Activated B cell treated with CpG ODN at 0.5 μM for 24 hours (primary cell): ENCODE measurements at regions not wholly inside any gene's neighbourhood (a gene's known extent, or its start where the extent isn't known, plus 50 kb on each side); places are given as distances from the start of the nearest gene placed in this dataset.
"Not testable (repeated sequence)": the region's sequence is repeated elsewhere in the genome, so short reads cannot be mapped to it uniquely, and the experiment has no call there.

ENCODE experiments used
- ATAC-seq: fragments of 200-7000 bp; cut with Tn5 transposase; one replicate; pipeline ENCODE4 v1.10.0; 2021; ENCODE audit warnings: low read depth, mild to moderate bottlenecking, moderate library complexity
- CTCF ChIA-PET: fragments of 350-600 bp; sonication (Branson Sonifier 250); formaldehyde crosslinking; loops from one replicate; lab custom pipeline; 2021; ENCODE audit warnings: antibody characterized with exemption; lab: Charles Lee
- POLR2A ChIA-PET: fragments of 350-600 bp; sonication (Branson Sonifier 250); formaldehyde crosslinking; loops from one replicate; lab custom pipeline; 2021; ENCODE audit warnings: antibody characterized with exemption; lab: Charles Lee
- DNase-seq: peaks from one replicate; pipeline ENCODE4 v3.0.0; 2022
- H3K27ac Mint-ChIP-seq: one replicate; pipeline ENCODE4 v1.8.0; 2020; ENCODE audit warnings: mixed read lengths
- H3K27me3 Mint-ChIP-seq: one replicate; pipeline ENCODE4 v1.8.0; 2021; ENCODE audit warnings: mixed read lengths
- H3K36me3 Mint-ChIP-seq: one replicate; pipeline ENCODE4 v1.8.0; 2021; ENCODE audit warnings: low read depth, mixed read lengths
- H3K4me1 Mint-ChIP-seq: one replicate; pipeline ENCODE4 v1.8.0; 2021; ENCODE audit warnings: mixed read lengths
- H3K4me3 Mint-ChIP-seq: one replicate; pipeline ENCODE4 v1.8.0; 2020; ENCODE audit warnings: mild to moderate bottlenecking, mixed read lengths
- H3K9me3 Mint-ChIP-seq: one replicate; pipeline ENCODE4 v1.8.0; 2020; ENCODE audit warnings: mixed read lengths
- CTCF ChIP-seq: fragments of 200-600 bp; IDR thresholded peaks from one replicate; pipeline ENCODE4 v1.8.0; 2022; ENCODE audit warnings: antibody characterized with exemption, mild to moderate bottlenecking
- intact Hi-C: fragments of 100-400 bp; cut with micrococcal nuclease; formaldehyde crosslinking; loops from one replicate; pipeline ENCODE4 v1.15.1; 2024

GRCh38 chr1:201641524-201642253, 102.8 kb downstream of the NAV1 start:
- ChIA-PET CTCF (no interaction called here), POLR2A (interaction anchor here (0.6 kb wide), 1 partner anchor 188 kb away, joined by 4 read pairs; no protein-coding TSS in a partner anchor)
- TF ChIP-seq CTCF: no peak
- Mint-ChIP-seq H3K9me3 (no peaks in the 10 kb centered on the region), H3K27me3 (peaks cover 15% of the 10 kb centered on the region), H3K4me3 (no peak overlapping the region), H3K36me3 (no peaks in the 10 kb centered on the region), H3K27ac (no peak overlapping the region), H3K4me1 (no peaks in the 10 kb centered on the region)
- intact Hi-C loops: no loop called here
- DNase-seq: no peak
- ATAC-seq: no peak

- Mint-ChIP-seq H3K27ac (no peak overlapping the region), H3K4me1 (peaks cover 2% of the 10 kb centered on the region), H3K27me3 (peaks cover 26% of the 10 kb centered on the region), H3K4me3 (no peak overlapping the region), H3K36me3 (no peaks in the 10 kb centered on the region), H3K9me3 (no peaks in the 10 kb centered on the region)
- DNase-seq (no peak), ATAC-seq (no peak)
- TF ChIP-seq CTCF: no peak
- CTCF ChIA-PET: no interaction called here
- POLR2A ChIA-PET: no interaction called here
- intact Hi-C loops: no loop called here
These were observed 104.8 kb downstream of the NAV1 start for GRCh38 chr1:201643835-201644104.

GRCh38 chr1:201644197-201644596, 105.3 kb downstream of the NAV1 start:
- H3K27ac Mint-ChIP-seq: no peak overlapping the region
- ChIA-PET POLR2A (no interaction called here), CTCF (no interaction called here)
- TF ChIP-seq CTCF: no peak
- peaks cover 26% of the 10 kb centered on the region for H3K27me3 Mint-ChIP-seq
- peaks cover 2% of the 10 kb centered on the region for H3K4me1 Mint-ChIP-seq
- no peaks in the 10 kb centered on the region for H3K36me3 Mint-ChIP-seq
- ATAC-seq (no peak), DNase-seq (no peak)
- intact Hi-C loops: no loop called here
- H3K4me3 Mint-ChIP-seq: no peak overlapping the region
- no peaks in the 10 kb centered on the region for H3K9me3 Mint-ChIP-seq

- H3K4me3 Mint-ChIP-seq, H3K4me1 Mint-ChIP-seq, CTCF ChIA-PET, ATAC-seq, H3K36me3 Mint-ChIP-seq, H3K9me3 Mint-ChIP-seq, DNase-seq, POLR2A ChIA-PET, intact Hi-C loops, H3K27ac Mint-ChIP-seq: not testable (repeated sequence)
- H3K27me3 Mint-ChIP-seq: peaks cover 31% of the 10 kb centered on the region
These were observed 106.1 kb downstream of the NAV1 start for GRCh38 chr1:201645000-201645399.

- Mint-ChIP-seq H3K27me3 (peaks cover 35% of the 10 kb centered on the region), H3K27ac (no peak overlapping the region)
- intact Hi-C loops: no loop called here
These were observed 107.0 kb downstream of the NAV1 start for GRCh38 chr1:201645956-201646355.

More at GRCh38 chr1:201645956-201646355, 107.0 kb downstream of the NAV1 start:
- Mint-ChIP-seq H3K4me1 (peaks cover 4% of the 10 kb centered on the region), H3K36me3 (no peaks in the 10 kb centered on the region), H3K9me3 (no peaks in the 10 kb centered on the region), H3K4me3 (no peak overlapping the region)
- ATAC-seq (no peak), DNase-seq (no peak)
- ChIA-PET POLR2A (no interaction called here), CTCF (no interaction called here)
- no peak for TF ChIP-seq CTCF
